Osteocyte (in vitro differentiated cells): ENCODE measurements at regions not wholly inside any gene's neighbourhood (a gene's known extent, or its start where the extent isn't known, plus 50 kb on each side); places are given as distances from the start of the nearest gene placed in this dataset.

ENCODE experiments used
- DNase-seq: peaks from one replicate; pipeline ENCODE4 v3.0.0; 2021; ENCODE audit warnings: mixed read lengths; ENCODE audit not compliant: unreplicated experiment; ENCODE audit errors: extremely low spot score
- H3K27ac Mint-ChIP-seq: one replicate; pipeline ENCODE4 v1.8.0; 2021; ENCODE audit warnings: mild to moderate bottlenecking, mixed read lengths; ENCODE audit not compliant: unreplicated experiment
- H3K27me3 Mint-ChIP-seq: one replicate; pipeline ENCODE4 v1.8.0; 2021; ENCODE audit warnings: mixed read lengths; ENCODE audit not compliant: unreplicated experiment
- H3K36me3 Mint-ChIP-seq: one replicate; pipeline ENCODE4 v1.8.0; 2021; ENCODE audit warnings: mixed read lengths; ENCODE audit not compliant: unreplicated experiment
- H3K4me1 Mint-ChIP-seq: one replicate; pipeline ENCODE4 v1.8.0; 2021; ENCODE audit warnings: mixed read lengths; ENCODE audit not compliant: unreplicated experiment
- H3K4me3 Mint-ChIP-seq: one replicate; pipeline ENCODE4 v1.8.0; 2021; ENCODE audit warnings: mild to moderate bottlenecking, moderate library complexity, mixed read lengths; ENCODE audit not compliant: unreplicated experiment
- H3K9me3 Mint-ChIP-seq: one replicate; pipeline ENCODE4 v1.8.0; 2021; ENCODE audit warnings: mixed read lengths; ENCODE audit not compliant: unreplicated experiment
- CTCF ChIP-seq: fragments of 200-600 bp; sonication (generic); IDR thresholded peaks from 2 replicates; pipeline ENCODE4 v1.5.0; 2021; ENCODE audit warnings: antibody characterized with exemption, mild to moderate bottlenecking, moderate library complexity

- DNase-seq: no peak
- no peak for TF ChIP-seq CTCF
- peaks cover 27% of the 10 kb centered on the region for H3K27me3 Mint-ChIP-seq
- no peak overlapping the region for H3K4me3 Mint-ChIP-seq
- H3K36me3 Mint-ChIP-seq: no peaks in the 10 kb centered on the region
- no peaks in the 10 kb centered on the region for H3K4me1 Mint-ChIP-seq
- no peaks in the 10 kb centered on the region for H3K9me3 Mint-ChIP-seq
- no peak overlapping the region for H3K27ac Mint-ChIP-seq
Measured at GRCh38 chr2:58875436-58875835, 634.3 kb upstream of the FANCL start.

GRCh38 chr2:58871469-58872142 lies 630.5 kb upstream of the FANCL start:
- TF ChIP-seq CTCF: no peak
- no peak for DNase-seq
- Mint-ChIP-seq H3K4me3 (no peak overlapping the region), H3K4me1 (no peaks in the 10 kb centered on the region), H3K27ac (no peak overlapping the region), H3K9me3 (no peaks in the 10 kb centered on the region), H3K27me3 (peaks cover 24% of the 10 kb centered on the region), H3K36me3 (no peaks in the 10 kb centered on the region)

- TF ChIP-seq CTCF: no peak
- H3K9me3 Mint-ChIP-seq: no peaks in the 10 kb centered on the region
- no peak overlapping the region for H3K4me3 Mint-ChIP-seq
- no peaks in the 10 kb centered on the region for H3K4me1 Mint-ChIP-seq
- H3K27me3 Mint-ChIP-seq: peaks cover 28% of the 10 kb centered on the region
- H3K27ac Mint-ChIP-seq: no peak overlapping the region
- DNase-seq: no peak
- no peaks in the 10 kb centered on the region for H3K36me3 Mint-ChIP-seq
Measured at GRCh38 chr2:58870704-58871103, 629.6 kb upstream of the FANCL start.

DNA sequence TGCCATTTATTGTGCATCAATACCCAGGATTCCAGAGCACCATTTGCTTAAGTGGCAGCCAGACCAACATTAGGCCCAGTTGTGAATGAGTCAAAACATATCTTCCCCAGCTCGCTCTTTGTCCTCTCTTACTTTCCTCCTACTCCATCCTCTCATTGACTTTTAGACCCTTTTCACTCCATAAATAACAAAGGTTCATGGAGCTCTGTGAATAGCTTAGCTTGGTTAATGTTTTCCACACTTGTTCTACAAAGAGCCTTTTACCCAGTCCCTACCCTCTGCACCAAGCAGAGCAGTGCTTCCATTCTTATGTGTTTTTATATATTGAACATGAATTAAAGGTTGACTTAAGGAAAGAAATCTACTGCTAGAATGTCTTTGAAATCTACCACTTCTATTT lies 625.8 kb upstream of the FANCL start:
- Mint-ChIP-seq H3K27ac (no peak overlapping the region), H3K4me3 (no peak overlapping the region), H3K4me1 (no peaks in the 10 kb centered on the region), H3K27me3 (peaks cover 28% of the 10 kb centered on the region), H3K36me3 (no peaks in the 10 kb centered on the region), H3K9me3 (peaks cover under 1% of the 10 kb centered on the region)
- DNase-seq: no peak
- no peak for TF ChIP-seq CTCF

DNA sequence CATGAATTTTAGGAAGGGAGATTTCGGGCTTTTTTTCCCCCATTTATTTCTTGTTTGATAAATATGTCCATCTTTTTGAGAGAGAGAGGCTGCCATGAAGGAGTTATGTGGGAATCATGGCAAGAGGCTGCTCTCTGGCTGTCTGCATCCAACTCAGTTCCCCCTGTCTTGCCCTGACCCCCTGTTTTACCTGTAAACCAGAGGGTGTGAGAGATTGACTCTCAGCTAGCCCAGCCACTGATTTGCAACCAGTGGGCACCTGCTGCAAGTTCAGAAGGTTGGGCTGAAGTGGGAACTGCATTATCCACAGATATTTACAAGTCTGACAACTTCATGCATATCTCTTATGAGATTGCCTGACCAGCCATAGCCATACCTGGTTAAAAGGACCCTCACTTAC lies 625.4 kb upstream of the FANCL start:
- Mint-ChIP-seq H3K27ac (no peak overlapping the region), H3K36me3 (no peaks in the 10 kb centered on the region), H3K4me3 (no peak overlapping the region), H3K9me3 (peaks cover 3% of the 10 kb centered on the region), H3K4me1 (no peaks in the 10 kb centered on the region), H3K27me3 (peaks cover 28% of the 10 kb centered on the region)
- no peak for DNase-seq
- no peak for TF ChIP-seq CTCF
